Osteocyte (in vitro differentiated cells): ENCODE measurements at regions not wholly inside any gene's neighbourhood (a gene's known extent, or its start where the extent isn't known, plus 50 kb on each side); places are given as distances from the start of the nearest gene placed in this dataset.

Source experiments
- DNase-seq: peaks from one replicate; pipeline ENCODE4 v3.0.0; 2021; ENCODE audit warnings: mixed read lengths; ENCODE audit not compliant: unreplicated experiment; ENCODE audit errors: extremely low spot score
- H3K27ac Mint-ChIP-seq: one replicate; pipeline ENCODE4 v1.8.0; 2021; ENCODE audit warnings: mild to moderate bottlenecking, mixed read lengths; ENCODE audit not compliant: unreplicated experiment
- H3K27me3 Mint-ChIP-seq: one replicate; pipeline ENCODE4 v1.8.0; 2021; ENCODE audit warnings: mixed read lengths; ENCODE audit not compliant: unreplicated experiment
- H3K36me3 Mint-ChIP-seq: one replicate; pipeline ENCODE4 v1.8.0; 2021; ENCODE audit warnings: mixed read lengths; ENCODE audit not compliant: unreplicated experiment
- H3K4me1 Mint-ChIP-seq: one replicate; pipeline ENCODE4 v1.8.0; 2021; ENCODE audit warnings: mixed read lengths; ENCODE audit not compliant: unreplicated experiment
- H3K4me3 Mint-ChIP-seq: one replicate; pipeline ENCODE4 v1.8.0; 2021; ENCODE audit warnings: mild to moderate bottlenecking, moderate library complexity, mixed read lengths; ENCODE audit not compliant: unreplicated experiment
- H3K9me3 Mint-ChIP-seq: one replicate; pipeline ENCODE4 v1.8.0; 2021; ENCODE audit warnings: mixed read lengths; ENCODE audit not compliant: unreplicated experiment
- TF ChIP-seq, protein P1 (sequence below): fragments of 200-600 bp; sonication (generic); IDR thresholded peaks from 2 replicates; pipeline ENCODE4 v1.5.0; 2021; ENCODE audit warnings: antibody characterized with exemption, mild to moderate bottlenecking, moderate library complexity

DNA sequence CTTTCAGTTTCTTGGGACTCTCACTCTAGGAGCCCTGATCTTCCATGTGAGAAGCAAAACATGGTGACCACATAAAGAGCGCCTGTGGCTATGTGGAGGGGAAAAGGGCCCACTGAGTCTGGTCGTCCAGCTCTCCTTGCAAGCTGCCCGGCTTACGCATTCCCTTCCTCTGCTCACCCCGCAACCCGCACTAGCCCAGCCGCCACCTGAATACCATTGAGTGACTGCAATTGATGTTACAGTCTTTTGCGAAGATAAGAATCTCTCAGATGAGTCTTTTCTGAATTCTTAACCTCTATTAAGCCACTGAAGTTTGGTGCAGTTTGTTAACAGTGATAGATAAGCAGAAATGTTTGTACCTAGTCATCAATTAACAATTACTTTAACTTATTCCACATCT lies 589.0 kb upstream of the DPPA4 start:
- peaks cover 82% of the 10 kb centered on the region for H3K4me1 Mint-ChIP-seq
- no peak overlapping the region for H3K4me3 Mint-ChIP-seq
- H3K36me3 Mint-ChIP-seq, result peaks cover 4% of the 10 kb centered on the region
- H3K27me3 Mint-ChIP-seq, result no peaks in the 10 kb centered on the region
- DNase-seq, result no peak
- H3K27ac Mint-ChIP-seq, result peak overlapping the region; percentile 70
- TF ChIP-seq, protein P1, sequence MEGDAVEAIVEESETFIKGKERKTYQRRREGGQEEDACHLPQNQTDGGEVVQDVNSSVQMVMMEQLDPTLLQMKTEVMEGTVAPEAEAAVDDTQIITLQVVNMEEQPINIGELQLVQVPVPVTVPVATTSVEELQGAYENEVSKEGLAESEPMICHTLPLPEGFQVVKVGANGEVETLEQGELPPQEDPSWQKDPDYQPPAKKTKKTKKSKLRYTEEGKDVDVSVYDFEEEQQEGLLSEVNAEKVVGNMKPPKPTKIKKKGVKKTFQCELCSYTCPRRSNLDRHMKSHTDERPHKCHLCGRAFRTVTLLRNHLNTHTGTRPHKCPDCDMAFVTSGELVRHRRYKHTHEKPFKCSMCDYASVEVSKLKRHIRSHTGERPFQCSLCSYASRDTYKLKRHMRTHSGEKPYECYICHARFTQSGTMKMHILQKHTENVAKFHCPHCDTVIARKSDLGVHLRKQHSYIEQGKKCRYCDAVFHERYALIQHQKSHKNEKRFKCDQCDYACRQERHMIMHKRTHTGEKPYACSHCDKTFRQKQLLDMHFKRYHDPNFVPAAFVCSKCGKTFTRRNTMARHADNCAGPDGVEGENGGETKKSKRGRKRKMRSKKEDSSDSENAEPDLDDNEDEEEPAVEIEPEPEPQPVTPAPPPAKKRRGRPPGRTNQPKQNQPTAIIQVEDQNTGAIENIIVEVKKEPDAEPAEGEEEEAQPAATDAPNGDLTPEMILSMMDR, result no peak
- H3K9me3 Mint-ChIP-seq, result peaks cover 3% of the 10 kb centered on the region

DNA sequence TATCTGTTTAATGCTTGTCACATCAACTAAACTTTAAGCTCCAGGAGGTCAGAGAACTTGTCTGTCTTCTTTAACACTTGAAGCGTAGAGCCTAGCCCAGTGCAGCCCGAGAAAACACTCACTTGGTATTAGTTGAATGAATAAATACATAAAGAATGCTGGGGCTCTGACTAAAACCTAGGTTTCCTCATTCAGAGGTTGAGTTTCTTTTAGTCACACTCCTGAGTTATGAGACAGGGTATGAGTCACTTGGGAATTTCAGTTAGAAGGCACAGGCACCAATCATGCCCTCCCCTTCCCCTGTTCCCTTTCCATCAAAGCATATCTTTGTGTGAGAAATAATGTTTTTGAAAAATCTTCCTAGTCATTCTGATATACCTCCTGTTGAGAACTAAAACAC lies 589.8 kb upstream of the DPPA4 start:
- no peak for DNase-seq
- Mint-ChIP-seq H3K27me3 (no peaks in the 10 kb centered on the region), H3K9me3 (peaks cover 3% of the 10 kb centered on the region), H3K4me3 (no peak overlapping the region), H3K4me1 (peaks cover 80% of the 10 kb centered on the region), H3K36me3 (peaks cover 4% of the 10 kb centered on the region), H3K27ac (peak overlapping the region; percentile 70)
- TF ChIP-seq, protein P1, result no peak

DNA sequence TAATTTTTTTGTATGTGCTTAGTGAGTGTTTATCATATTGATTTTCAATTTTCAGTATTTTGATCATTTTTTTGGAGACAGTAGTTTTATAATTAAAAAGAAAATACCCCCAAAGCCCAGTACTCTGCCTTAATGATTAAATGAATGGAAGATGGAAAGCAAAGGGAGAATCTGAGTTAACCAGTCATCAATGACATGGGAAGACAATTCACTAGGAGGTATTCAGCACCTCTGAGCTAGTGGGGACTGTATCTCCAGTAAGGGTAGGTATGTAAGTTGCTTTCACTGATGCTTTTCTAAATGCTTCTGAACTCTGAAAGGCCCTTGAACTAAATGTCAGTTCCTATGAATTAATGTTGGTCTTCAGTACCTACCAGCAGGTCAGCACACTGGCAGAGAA lies 590.4 kb upstream of the DPPA4 start:
- H3K4me1 Mint-ChIP-seq, result peaks cover 75% of the 10 kb centered on the region
- H3K27me3 Mint-ChIP-seq, result no peaks in the 10 kb centered on the region
- no peak overlapping the region for H3K4me3 Mint-ChIP-seq
- H3K27ac Mint-ChIP-seq, result peak overlapping the region; percentile 70
- no peak for DNase-seq
- H3K9me3 Mint-ChIP-seq, result peaks cover 3% of the 10 kb centered on the region
- TF ChIP-seq, protein P1, result no peak
- peaks cover 4% of the 10 kb centered on the region for H3K36me3 Mint-ChIP-seq

DNA sequence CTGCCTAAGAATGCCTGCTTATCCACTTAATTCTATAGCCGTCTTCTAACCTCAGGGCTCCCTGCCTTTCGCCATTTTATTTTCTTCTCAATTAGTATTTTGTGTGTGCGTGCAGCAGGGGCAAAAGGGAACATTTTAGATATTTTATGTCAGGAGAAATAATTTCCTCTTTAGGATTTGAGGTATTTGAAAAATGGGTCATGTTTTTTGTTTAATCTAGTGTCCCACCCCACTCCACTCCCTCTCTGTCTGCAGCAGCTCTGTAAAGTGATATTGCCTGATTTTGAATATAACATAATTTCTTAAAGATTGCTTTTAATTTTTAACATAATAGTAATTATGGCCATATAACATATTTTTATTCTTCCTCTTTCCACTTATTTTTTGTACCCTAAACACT lies 593.2 kb upstream of the DPPA4 start:
- Mint-ChIP-seq H3K36me3 (no peaks in the 10 kb centered on the region), H3K9me3 (no peaks in the 10 kb centered on the region), H3K27me3 (no peaks in the 10 kb centered on the region), H3K27ac (peak overlapping the region; percentile 88), H3K4me1 (peaks cover 54% of the 10 kb centered on the region), H3K4me3 (no peak overlapping the region)
- DNase-seq, result no peak
- TF ChIP-seq, protein P1, result no peak

DNA sequence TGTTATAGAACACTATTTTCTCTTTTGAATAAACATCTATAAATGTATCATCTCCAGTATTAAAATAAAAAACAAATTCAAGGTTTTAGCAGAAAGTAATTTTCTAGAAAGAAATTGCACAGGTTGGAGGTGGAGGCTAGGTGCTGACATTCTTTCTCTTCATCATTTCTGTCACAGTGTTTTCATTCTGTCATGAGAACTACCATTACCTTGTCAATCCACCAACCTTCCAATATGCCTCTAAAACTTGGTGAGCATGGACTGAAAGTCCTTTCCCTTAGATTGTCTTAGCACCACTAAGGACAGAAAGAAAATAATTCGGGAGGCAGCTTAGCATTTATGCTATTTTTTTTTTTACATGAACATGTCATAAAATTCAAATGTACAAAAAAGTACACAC lies 596.2 kb upstream of the DPPA4 start:
- Mint-ChIP-seq H3K27me3 (no peaks in the 10 kb centered on the region), H3K9me3 (no peaks in the 10 kb centered on the region), H3K36me3 (no peaks in the 10 kb centered on the region), H3K4me1 (peaks cover 48% of the 10 kb centered on the region), H3K27ac (no peak overlapping the region), H3K4me3 (no peak overlapping the region)
- no peak for DNase-seq
- TF ChIP-seq, protein P1, result no peak
